Uterus (tissue), 2 donors: ENCODE measurements at regions not wholly inside any gene's neighbourhood (a gene's known extent, or its start where the extent isn't known, plus 50 kb on each side); places are given as distances from the start of the nearest gene placed in this dataset.

Experiments
- POLR2A ChIP-seq, 2 donors: fragments of 450-650 bp; IDR thresholded peaks; one replicate each; pipeline ENCODE4 v1.6.1; 2016; ENCODE audit warnings: antibody characterized with exemption in 2 of 2, mild to moderate bottlenecking in 1 of 2, moderate library complexity in 1 of 2
- TF ChIP-seq, protein P1 (sequence below), 4 experiments: fragments of 200-600 bp in 2 of 4; fragments of 450-650 bp in 2 of 4; sonication (generic) in 2 of 4; IDR thresholded peaks; one replicate each; pipeline ENCODE4 v1.5.1; 2016 to 2019; ENCODE audit warnings: antibody characterized with exemption in 4 of 4, mild to moderate bottlenecking in 2 of 4, moderate library complexity in 1 of 4

- TF ChIP-seq, protein P1, sequence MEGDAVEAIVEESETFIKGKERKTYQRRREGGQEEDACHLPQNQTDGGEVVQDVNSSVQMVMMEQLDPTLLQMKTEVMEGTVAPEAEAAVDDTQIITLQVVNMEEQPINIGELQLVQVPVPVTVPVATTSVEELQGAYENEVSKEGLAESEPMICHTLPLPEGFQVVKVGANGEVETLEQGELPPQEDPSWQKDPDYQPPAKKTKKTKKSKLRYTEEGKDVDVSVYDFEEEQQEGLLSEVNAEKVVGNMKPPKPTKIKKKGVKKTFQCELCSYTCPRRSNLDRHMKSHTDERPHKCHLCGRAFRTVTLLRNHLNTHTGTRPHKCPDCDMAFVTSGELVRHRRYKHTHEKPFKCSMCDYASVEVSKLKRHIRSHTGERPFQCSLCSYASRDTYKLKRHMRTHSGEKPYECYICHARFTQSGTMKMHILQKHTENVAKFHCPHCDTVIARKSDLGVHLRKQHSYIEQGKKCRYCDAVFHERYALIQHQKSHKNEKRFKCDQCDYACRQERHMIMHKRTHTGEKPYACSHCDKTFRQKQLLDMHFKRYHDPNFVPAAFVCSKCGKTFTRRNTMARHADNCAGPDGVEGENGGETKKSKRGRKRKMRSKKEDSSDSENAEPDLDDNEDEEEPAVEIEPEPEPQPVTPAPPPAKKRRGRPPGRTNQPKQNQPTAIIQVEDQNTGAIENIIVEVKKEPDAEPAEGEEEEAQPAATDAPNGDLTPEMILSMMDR (IDR thresholded peaks at IDR 0.05), result no peak
- no peak for TF ChIP-seq POLR2A (IDR thresholded peaks at IDR 0.05)
These were observed 550.7 kb downstream of the TYW1 start for GRCh38 chr7:67547183-67547907.
